LHCN-M2 (cell line): ENCODE measurements at regions not wholly inside any gene's neighbourhood (a gene's known extent, or its start where the extent isn't known, plus 50 kb on each side); places are given as distances from the start of the nearest gene placed in this dataset.
"Not testable (repeated sequence)": the region's sequence is repeated elsewhere in the genome, so short reads cannot be mapped to it uniquely, and the experiment has no call there.

Source experiments
- DNase-seq: peaks from one replicate; pipeline ENCODE4 v3.0.0-alpha.2; 2012; ENCODE audit warnings: low read depth

GRCh38 chr16:60684002-60684401 is 1352.2 kb downstream of the CDH8 start:
- DNase-seq, result no peak

DNA sequence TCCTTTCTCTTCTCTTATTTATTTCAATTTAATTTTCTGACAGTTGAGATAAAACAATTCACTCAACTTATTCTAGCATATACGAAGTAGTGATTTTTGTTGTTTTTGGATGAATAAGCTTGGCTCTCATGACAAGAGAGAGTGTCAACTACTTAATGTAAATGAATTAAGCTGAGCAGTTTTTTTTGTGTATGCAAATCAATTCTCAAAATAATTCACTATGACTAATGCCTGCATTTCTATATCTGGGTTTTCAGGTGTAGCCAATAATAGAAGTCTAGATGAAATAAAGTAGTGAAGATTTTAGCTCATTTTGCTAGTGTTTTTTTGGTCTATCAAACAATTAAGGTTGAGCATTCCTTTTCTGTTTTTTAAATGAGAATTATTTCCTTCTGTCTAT is 1354.0 kb downstream of the CDH8 start:
- DNase-seq, result no peak

DNA sequence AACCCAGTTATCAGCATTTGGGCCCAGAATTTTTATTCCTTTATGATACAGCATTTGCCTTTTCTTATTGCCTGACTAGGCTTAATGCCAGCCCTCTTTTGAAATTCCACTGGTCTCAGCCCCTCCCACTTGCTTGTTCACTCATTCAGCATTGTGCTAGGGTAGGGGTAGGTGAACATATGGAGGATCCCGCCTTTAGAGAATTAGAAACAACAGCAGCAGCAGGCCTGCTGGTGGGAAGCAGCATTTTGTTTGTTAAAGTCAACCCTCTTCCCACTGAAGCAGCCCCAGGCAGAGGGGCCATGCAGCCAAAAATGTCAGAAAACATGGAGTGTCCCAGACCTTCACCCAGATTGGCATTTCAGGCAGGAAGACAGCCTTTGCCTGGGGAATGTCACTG is 1355.2 kb downstream of the CDH8 start:
- no peak for DNase-seq

GRCh38 chr16:60675022-60675421 is 1361.2 kb downstream of the CDH8 start:
- DNase-seq, result no peak

- DNase-seq, result no peak
Measured at GRCh38 chr16:60674241-60674640, 1362.0 kb downstream of the CDH8 start.

GRCh38 chr16:60655514-60656153 is 1380.6 kb downstream of the CDH8 start:
- no peak for DNase-seq

DNA sequence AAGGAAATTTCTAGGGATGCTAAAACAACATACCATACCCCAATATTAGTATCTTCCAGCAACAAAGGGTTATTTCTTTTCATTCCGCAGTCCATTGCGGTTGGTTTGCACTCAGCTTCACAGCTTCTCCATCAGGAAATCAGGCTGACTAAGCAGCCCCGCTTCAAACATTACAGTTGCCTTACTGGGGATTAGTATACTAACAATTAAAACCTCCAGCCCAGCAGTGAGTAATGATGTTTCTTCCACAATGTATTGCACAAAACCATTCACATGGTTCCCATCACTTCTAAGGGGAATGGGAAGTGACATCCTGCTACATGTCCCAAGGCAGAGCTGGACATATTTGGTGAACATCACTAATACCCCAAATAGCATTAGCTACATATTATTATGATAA is 1384.9 kb downstream of the CDH8 start:
- DNase-seq, result no peak

DNA sequence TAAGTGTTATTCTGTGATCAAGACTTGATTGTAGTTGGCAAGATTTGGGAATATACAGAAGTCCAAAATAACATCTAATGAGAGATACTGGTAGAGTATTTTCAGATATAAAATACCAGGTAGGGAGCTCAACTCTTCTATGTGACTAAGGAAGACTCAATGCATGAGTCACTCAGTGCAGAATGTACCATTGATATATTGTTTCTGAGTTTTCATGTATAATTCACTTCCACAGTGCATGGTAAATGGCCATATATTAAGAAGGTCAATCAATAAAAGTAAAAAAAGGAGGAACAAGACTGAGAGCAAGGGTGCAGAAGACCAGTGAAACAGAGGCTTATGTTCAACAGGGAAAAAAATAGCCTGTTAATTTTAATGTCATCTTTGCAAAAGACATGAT is 1387.9 kb downstream of the CDH8 start:
- DNase-seq, result no peak

DNA sequence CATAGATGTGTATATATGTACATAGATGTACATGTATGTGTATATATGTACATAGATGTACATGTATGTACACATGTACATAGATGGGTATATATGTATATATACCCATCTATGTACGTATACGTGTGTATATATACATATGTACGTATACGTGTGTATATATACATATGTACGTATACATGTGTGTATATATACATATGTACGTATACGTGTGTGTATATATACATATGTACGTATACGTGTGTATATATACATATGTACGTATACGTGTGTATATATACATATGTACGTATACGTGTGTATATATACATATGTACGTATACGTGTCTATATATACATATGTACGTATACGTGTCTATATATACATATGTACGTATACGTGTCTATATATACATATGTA is 1388.8 kb downstream of the CDH8 start:
- not testable (repeated sequence) for DNase-seq

DNA sequence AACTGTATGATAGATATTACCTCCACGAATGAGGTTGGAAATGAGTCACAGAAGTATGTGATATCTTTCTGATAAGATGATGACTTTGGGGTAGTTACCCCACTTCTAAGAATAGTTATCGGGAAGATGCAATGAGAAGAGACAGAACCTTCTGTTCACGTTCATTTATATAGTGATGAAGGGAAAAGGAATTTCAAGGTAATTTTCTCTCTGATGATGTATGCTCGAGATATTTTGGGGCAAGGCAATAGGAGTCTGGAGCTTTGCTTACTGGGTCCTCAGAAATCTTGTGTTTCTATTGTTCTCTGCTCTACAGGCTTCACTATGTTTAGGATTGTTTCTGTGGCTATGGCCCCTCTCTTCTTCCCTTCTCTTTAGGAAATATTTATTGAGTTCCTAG is 1389.6 kb downstream of the CDH8 start:
- no peak for DNase-seq

GRCh38 chr16:60645541-60645940 is 1390.7 kb downstream of the CDH8 start:
- no peak for DNase-seq

- no peak for DNase-seq
Measured at GRCh38 chr16:60642956-60643355, 1393.3 kb downstream of the CDH8 start.

DNA sequence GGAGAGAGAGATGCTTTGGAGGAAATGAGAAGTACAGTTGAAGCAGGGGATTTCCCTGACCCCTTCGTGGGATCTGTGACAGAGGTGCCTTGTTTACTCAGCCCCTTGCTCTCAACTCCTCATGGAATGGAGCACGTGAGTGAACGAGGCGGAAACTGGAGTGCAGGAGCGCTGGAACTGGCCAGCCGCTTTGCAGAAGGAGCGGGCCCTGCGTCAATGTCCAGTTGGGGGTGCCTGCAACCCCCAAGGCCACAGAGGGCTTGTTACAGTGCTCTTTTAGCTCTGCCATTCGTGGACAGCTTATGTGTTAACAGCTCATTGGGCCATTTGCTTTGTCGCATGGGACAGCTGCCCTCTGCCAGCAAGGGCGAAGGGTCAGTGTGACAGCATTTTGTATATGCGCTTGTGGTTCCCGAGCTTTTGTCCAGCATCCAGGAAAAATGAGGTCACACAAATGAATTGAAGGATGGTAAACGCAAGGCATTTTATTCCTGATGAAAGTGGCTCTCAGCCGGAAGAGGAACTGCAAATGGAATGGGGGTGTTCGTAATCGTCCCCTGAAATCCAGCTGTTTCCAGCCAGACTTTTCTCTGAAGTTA is 1395.1 kb downstream of the CDH8 start:
- no peak for DNase-seq

GRCh38 chr16:60640038-60640437 is 1396.2 kb downstream of the CDH8 start:
- DNase-seq, result no peak

GRCh38 chr16:60636636-60637035 is 1399.6 kb downstream of the CDH8 start:
- not testable (repeated sequence) for DNase-seq

DNA sequence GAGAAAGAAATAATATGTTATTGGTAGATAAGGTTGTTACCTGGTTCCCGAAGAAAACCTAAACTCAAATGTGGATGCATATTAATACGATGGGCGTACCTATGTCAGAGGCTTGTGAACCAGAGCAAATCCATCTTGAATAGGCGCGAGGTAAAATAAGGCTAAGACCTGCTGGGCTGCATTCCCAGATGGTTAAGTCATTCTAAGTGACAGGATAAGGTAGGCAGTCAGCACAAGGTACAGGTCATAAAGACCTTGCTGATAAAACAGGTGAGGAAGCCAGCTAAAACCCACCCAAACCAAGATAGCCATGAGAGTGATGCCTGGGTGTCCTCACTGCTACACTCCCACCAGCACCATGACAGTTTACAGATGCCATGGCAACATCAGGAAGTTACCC is 1400.1 kb downstream of the CDH8 start:
- no peak for DNase-seq

- no peak for DNase-seq
Measured at GRCh38 chr16:60635548-60635947, 1400.7 kb downstream of the CDH8 start.

GRCh38 chr16:60611844-60612243 is 1424.4 kb downstream of the CDH8 start:
- no peak for DNase-seq

GRCh38 chr16:60608971-60609370 is 1427.3 kb downstream of the CDH8 start:
- DNase-seq, result no peak

GRCh38 chr16:60605652-60606051 is 1430.6 kb downstream of the CDH8 start:
- not testable (repeated sequence) for DNase-seq

GRCh38 chr16:60605176-60605575 is 1431.1 kb downstream of the CDH8 start:
- DNase-seq, result no peak

DNA sequence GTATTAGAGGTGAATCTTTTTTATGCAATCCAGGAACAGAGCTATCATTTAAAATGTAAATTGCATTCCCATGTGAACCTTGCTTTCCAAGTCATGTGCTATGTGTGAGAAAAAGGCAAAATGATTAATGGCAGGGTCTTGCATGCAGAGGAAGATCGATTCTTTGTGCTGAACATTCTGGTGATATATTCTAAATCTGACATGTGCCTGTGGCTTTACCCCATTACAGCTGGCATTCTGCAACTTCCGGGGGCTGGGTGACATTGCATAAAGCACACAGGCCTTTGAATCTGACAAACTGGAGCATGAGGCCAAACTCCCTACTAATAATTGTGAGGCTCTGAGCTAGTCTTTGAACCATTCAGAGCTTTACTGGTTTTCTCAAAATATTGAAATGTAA is 1449.7 kb downstream of the CDH8 start:
- no peak for DNase-seq

GRCh38 chr16:60582528-60582927 is 1453.7 kb downstream of the CDH8 start:
- no peak for DNase-seq

DNA sequence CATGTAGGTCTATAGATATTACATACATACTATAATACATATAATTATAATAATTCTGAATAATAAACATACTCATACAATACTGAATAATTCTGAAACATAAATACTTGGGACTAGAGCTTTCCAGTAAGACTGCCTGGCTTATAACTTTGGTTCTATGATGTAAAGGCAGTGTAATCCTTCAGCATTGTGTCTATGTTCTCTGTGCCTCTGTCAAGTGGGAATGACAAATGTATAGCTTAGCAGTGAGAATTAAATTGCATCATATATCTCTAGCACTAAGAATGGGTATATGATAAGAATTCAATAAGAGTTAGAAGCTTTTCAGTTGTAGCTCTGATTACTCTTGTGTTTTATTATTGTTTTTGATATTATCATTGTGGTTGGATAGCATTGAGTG is 1469.3 kb downstream of the CDH8 start:
- DNase-seq, result no peak
